MM.1S (cell line): ENCODE measurements at regions not wholly inside any gene's neighbourhood (a gene's known extent, or its start where the extent isn't known, plus 50 kb on each side); places are given as distances from the start of the nearest gene placed in this dataset.

ENCODE experiments used
- DNase-seq: peaks from one replicate; pipeline ENCODE4 v3.0.0-alpha.2; 2015
- H2AFZ ChIP-seq: fragments of 300-600 bp; sonication (generic); 2 replicates; pipeline ENCODE4 v1.6.0; 2016; ENCODE audit warnings: antibody characterized with exemption, low read length
- H3F3A ChIP-seq: fragments of 300-600 bp; sonication (generic); 2 replicates; pipeline ENCODE4 v1.6.1; 2016; ENCODE audit warnings: mild to moderate bottlenecking, antibody characterized with exemption, low read length, moderate library complexity, mixed read lengths; ENCODE audit not compliant: insufficient read depth
- H3K27ac ChIP-seq: fragments of 300-600 bp; sonication (generic); 2 replicates; pipeline ENCODE4 v1.5.1; 2016; ENCODE audit warnings: mild to moderate bottlenecking, low read length
- H3K27me3 ChIP-seq: fragments of 300-600 bp; sonication (generic); replicated peaks from 2 replicates; pipeline ENCODE4 v1.6.0; 2016; ENCODE audit warnings: low read length; ENCODE audit not compliant: insufficient read depth
- H3K36me3 ChIP-seq: fragments of 300-600 bp; sonication (generic); replicated peaks from 2 replicates; pipeline ENCODE4 v1.6.1; 2016; ENCODE audit warnings: mild to moderate bottlenecking, low read length, mixed read lengths; ENCODE audit not compliant: insufficient read depth
- H3K4me1 ChIP-seq: fragments of 300-600 bp; sonication (generic); 2 replicates; pipeline ENCODE4 v1.6.1; 2016; ENCODE audit warnings: low read length, mixed read lengths
- H3K4me2 ChIP-seq: fragments of 300-600 bp; sonication (generic); 2 replicates; pipeline ENCODE4 v1.6.0; 2016; ENCODE audit warnings: low read depth, low read length
- H3K4me3 ChIP-seq: fragments of 300-600 bp; sonication (generic); 2 replicates; pipeline ENCODE4 v1.5.1; 2016; ENCODE audit warnings: low read length, mixed read lengths
- H3K79me2 ChIP-seq: fragments of 300-600 bp; sonication (generic); 2 replicates; pipeline ENCODE4 v1.6.1; 2016; ENCODE audit warnings: mixed run types, low read length, mixed read lengths
- H3K9ac ChIP-seq: fragments of 300-600 bp; sonication (generic); 2 replicates; pipeline ENCODE4 v1.6.1; 2016; ENCODE audit warnings: low read length, mixed read lengths
- H3K9me2 ChIP-seq: fragments of 300-600 bp; sonication (generic); replicated peaks from 2 replicates; pipeline ENCODE4 v1.6.1; 2016; ENCODE audit warnings: mild to moderate bottlenecking, low read length, mixed read lengths; ENCODE audit not compliant: insufficient read depth
- H3K9me3 ChIP-seq: fragments of 300-600 bp; sonication (generic); replicated peaks from 2 replicates; pipeline ENCODE4 v1.6.1; 2016; ENCODE audit warnings: mild to moderate bottlenecking, low read length, mixed read lengths; ENCODE audit not compliant: insufficient read depth
- H4K20me1 ChIP-seq: fragments of 300-600 bp; sonication (generic); 2 replicates; pipeline ENCODE4 v1.6.1; 2016; ENCODE audit warnings: mild to moderate bottlenecking, low read length, moderate library complexity, mixed read lengths; ENCODE audit not compliant: insufficient read depth
- EZH2 ChIP-seq: fragments of 300-600 bp; sonication (generic); optimal IDR thresholded peaks from 2 replicates; pipeline ENCODE3; 2017; ENCODE audit warnings: low read depth, mild to moderate bottlenecking, antibody characterized with exemption, low read length, mixed read lengths
- EZH2phosphoT487 ChIP-seq: fragments of 300-600 bp; sonication (generic); IDR thresholded peaks from 2 replicates; pipeline ENCODE4 v1.6.1; 2018; ENCODE audit warnings: antibody characterized with exemption, low read length
- TF ChIP-seq, protein P1 (sequence below): fragments of 300-600 bp; sonication (generic); IDR thresholded peaks from 2 replicates; pipeline ENCODE4 v1.5.1; 2016; ENCODE audit warnings: antibody characterized with exemption, low read length, mixed read lengths

DNA sequence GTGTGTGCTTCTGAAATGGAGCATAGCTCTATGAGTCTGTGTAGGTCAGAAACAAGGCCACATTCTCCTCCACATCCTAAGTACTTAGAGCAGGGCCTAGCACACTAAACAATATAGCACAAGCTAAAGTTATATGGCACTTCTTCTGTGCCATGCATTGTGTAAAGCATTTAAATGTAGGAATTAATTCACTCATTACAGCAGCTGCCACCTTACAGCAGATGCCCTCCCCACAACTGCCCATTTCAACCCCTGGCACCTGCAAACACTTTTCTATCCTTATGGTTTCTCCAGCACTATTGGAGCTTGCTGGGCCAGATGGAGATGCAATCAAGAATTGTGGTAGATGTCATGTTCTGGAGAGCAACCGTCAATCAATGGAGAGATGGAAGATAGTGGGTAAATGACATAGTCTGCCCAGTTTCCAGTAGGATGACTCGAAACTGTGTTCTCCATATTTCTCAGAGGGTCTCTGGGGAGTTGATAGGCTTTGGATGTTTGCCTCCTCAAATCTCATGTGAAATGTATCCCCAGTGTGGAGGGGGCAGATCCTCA, 373.7 kb downstream of the DOK5 start:
- H3K79me2 ChIP-seq = no peaks in the 10 kb centered on the region
- no peaks in the 10 kb centered on the region for H3F3A ChIP-seq
- H3K27me3 ChIP-seq = no peaks in the 10 kb centered on the region
- no peaks in the 10 kb centered on the region for H3K9me2 ChIP-seq
- H3K9me3 ChIP-seq = no peaks in the 10 kb centered on the region
- H3K4me1 ChIP-seq = no peaks in the 10 kb centered on the region
- H2AFZ ChIP-seq = no peak overlapping the region
- H4K20me1 ChIP-seq = no peaks in the 10 kb centered on the region
- H3K27ac ChIP-seq = no peak overlapping the region
- no peak overlapping the region for H3K4me2 ChIP-seq
- H3K36me3 ChIP-seq = no peaks in the 10 kb centered on the region
- H3K4me3 ChIP-seq = no peak overlapping the region
- H3K9ac ChIP-seq = no peak overlapping the region
- DNase-seq = no peak
- no peak for TF ChIP-seq EZH2
- TF ChIP-seq, protein P1, sequence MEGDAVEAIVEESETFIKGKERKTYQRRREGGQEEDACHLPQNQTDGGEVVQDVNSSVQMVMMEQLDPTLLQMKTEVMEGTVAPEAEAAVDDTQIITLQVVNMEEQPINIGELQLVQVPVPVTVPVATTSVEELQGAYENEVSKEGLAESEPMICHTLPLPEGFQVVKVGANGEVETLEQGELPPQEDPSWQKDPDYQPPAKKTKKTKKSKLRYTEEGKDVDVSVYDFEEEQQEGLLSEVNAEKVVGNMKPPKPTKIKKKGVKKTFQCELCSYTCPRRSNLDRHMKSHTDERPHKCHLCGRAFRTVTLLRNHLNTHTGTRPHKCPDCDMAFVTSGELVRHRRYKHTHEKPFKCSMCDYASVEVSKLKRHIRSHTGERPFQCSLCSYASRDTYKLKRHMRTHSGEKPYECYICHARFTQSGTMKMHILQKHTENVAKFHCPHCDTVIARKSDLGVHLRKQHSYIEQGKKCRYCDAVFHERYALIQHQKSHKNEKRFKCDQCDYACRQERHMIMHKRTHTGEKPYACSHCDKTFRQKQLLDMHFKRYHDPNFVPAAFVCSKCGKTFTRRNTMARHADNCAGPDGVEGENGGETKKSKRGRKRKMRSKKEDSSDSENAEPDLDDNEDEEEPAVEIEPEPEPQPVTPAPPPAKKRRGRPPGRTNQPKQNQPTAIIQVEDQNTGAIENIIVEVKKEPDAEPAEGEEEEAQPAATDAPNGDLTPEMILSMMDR = no peak
- no peak for TF ChIP-seq EZH2phosphoT487

DNA sequence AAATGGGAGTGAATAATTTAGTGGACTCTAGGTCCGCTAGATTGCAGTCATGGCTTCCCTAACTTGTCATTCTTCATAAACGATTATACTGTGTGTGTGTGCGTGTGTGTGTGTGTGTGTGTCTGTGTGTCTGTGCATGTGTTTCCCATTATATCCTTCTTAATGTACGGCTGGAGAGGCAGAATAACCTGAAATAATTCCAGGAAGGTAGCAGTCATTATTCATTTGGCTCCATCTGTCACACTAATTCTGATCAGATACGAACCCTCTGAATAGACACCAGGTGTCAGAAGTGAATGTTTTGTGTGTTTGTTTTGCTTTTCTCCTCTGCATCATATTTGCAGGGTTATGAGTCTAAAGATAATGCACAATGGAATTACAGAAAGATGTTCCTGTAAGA, 372.9 kb downstream of the DOK5 start:
- Histone ChIP-seq H2AFZ (no peak overlapping the region), H3K4me3 (no peak overlapping the region), H3K79me2 (no peaks in the 10 kb centered on the region), H3K27me3 (no peaks in the 10 kb centered on the region), H3K4me2 (no peak overlapping the region), H4K20me1 (no peaks in the 10 kb centered on the region), H3K9me2 (no peaks in the 10 kb centered on the region), H3K9ac (no peak overlapping the region), H3F3A (no peaks in the 10 kb centered on the region), H3K27ac (no peak overlapping the region), H3K36me3 (no peaks in the 10 kb centered on the region), H3K9me3 (no peaks in the 10 kb centered on the region), H3K4me1 (no peaks in the 10 kb centered on the region)
- TF ChIP-seq, protein P1 = no peak
- TF ChIP-seq EZH2 = no peak
- no peak for TF ChIP-seq EZH2phosphoT487
- DNase-seq = no peak

DNA sequence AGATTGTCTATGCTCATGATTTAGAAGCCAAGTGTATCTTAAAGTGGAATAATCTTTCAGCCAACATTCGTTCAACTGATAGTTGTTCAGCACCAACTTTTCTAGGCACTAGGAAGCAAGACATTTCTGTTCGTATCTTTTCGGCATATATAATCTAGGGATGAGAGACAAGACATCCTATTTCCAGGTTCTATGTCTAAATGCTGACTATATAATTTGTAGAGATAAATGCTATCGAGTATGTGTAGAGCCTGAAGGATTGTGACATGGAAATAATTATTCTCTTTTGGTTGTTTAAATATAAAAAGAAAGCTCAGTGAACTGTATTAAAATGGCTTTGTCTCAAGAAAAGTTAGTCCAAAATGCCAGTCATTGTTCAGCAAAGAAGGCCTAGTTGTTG, 371.6 kb downstream of the DOK5 start:
- Histone ChIP-seq H3K4me1 (no peaks in the 10 kb centered on the region), H3K36me3 (no peaks in the 10 kb centered on the region), H3K27me3 (no peaks in the 10 kb centered on the region), H3K79me2 (no peaks in the 10 kb centered on the region), H4K20me1 (no peaks in the 10 kb centered on the region), H3K9me3 (no peaks in the 10 kb centered on the region), H3K4me2 (no peak overlapping the region), H3K4me3 (no peak overlapping the region), H3F3A (no peaks in the 10 kb centered on the region), H2AFZ (no peak overlapping the region), H3K9ac (no peak overlapping the region), H3K27ac (no peak overlapping the region), H3K9me2 (no peaks in the 10 kb centered on the region)
- no peak for DNase-seq
- TF ChIP-seq EZH2phosphoT487 = no peak

DNA sequence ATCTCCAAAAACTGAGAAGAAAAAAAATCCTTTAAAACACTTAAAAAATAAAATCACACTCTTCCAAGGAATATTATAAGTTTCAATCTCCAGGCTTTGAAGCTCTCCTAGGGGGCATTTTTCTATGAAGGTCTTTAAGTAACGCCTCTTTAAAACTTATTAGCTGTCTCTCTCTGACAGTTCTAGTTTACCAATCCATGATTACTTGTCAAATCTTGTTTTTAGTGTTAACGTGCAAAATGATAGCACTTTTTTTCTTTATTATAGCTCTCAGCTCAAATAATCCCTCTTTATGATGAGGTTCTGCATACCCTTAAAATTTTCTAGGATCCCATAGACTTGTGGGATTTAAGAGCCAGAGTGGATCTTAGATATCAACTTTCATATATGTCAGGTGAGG, 369.0 kb downstream of the DOK5 start:
- H3K79me2 ChIP-seq = no peaks in the 10 kb centered on the region
- no peak overlapping the region for H3K9ac ChIP-seq
- no peaks in the 10 kb centered on the region for H4K20me1 ChIP-seq
- H3K9me3 ChIP-seq = no peaks in the 10 kb centered on the region
- no peak overlapping the region for H2AFZ ChIP-seq
- H3K9me2 ChIP-seq = 0 out of 2 replicates have a peak, but pooled peaks cover 3% of the 10 kb centered on the region
- no peaks in the 10 kb centered on the region for H3K4me1 ChIP-seq
- DNase-seq = no peak
- H3K36me3 ChIP-seq = no peaks in the 10 kb centered on the region
- H3F3A ChIP-seq = no peaks in the 10 kb centered on the region
- TF ChIP-seq, protein P1 = no peak
- TF ChIP-seq EZH2phosphoT487 (no peak), EZH2 (no peak)
- no peak overlapping the region for H3K4me2 ChIP-seq
- no peak overlapping the region for H3K27ac ChIP-seq
- H3K4me3 ChIP-seq = no peak overlapping the region
- H3K27me3 ChIP-seq = no peaks in the 10 kb centered on the region
